ENCODE measurements at regions not wholly inside any gene's neighbourhood (a gene's known extent, or its start where the extent isn't known, plus 50 kb on each side); places are given as distances from the start of the nearest gene placed in this dataset.

DNA sequence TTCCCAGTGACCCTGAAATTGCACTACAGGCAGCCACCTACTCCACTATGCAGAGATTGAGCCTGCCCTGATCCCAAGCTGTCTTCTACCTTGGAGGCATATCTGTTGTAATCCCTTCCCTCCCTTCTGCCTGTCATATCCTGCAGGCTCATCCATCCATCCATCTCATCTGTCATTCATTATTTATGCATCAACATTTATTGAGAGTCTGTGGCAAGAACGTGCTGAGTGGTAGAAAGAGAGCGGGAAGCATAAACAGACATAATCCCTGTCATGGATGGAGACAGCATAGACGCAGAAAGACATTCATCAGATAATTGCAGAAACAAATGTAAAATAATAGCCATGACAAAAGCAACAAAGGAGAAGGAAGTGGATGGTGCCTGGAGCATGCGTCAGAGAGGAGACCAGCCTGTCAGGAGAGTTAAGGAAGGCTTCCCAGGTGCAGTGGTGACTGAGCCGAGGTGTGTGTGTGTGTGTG lies 89.5 kb upstream of the CALM2 start:
- Histone ChIP-seq H3K27ac (ENCODE audit: insufficient read length, low read depth, low read length) (no peak overlapping the region), H2BK120ac (ENCODE audit: low read depth, low read length, poor library complexity, severe bottlenecking) (no peak overlapping the region)

More for the DNA sequence above, 89.5 kb upstream of the CALM2 start:
- no peak overlapping the region for H3K23ac ChIP-seq (ENCODE audit: insufficient read length, low read depth, low read length)
- no peak overlapping the region for H3T11ph ChIP-seq (ENCODE audit: low read length)
- no peak overlapping the region for H4K8ac ChIP-seq (replicated peaks; ENCODE audit: insufficient read length, low read depth, low read length)
- Mint-ChIP-seq H3K36me3 (ENCODE audit: insufficient read depth in 1 of 3, low read depth in 3 of 3) (no peaks in the 10 kb centered on the region), H3K9me3 (no peaks in the 10 kb centered on the region), H3K27ac (peak overlapping the region in 1 of 3 experiments; percentile 50; a peak in 3 of 7 replicates), H3K4me3 (no peak overlapping the region), H3K27me3 (ENCODE audit: low read depth) (no peaks in the 10 kb centered on the region), H3K4me1 (peaks cover 28 to 32% of the 10 kb centered on the region in 2 experiments)
- H3K79me1 ChIP-seq (ENCODE audit: insufficient read depth, low read depth, low read length, poor library complexity, severe bottlenecking): no peaks in the 10 kb centered on the region
- no peak overlapping the region for H2BK20ac ChIP-seq (ENCODE audit: low read depth, low read length, poor library complexity, severe bottlenecking)
- H3K23me2 ChIP-seq (ENCODE audit: insufficient read length, low read depth, low read length, poor library complexity, severe bottlenecking): no peaks in the 10 kb centered on the region
- no peaks in the 10 kb centered on the region for H3K9me3 ChIP-seq (ENCODE audit: control insufficient read depth, low read depth, low read length)
- H2AK5ac ChIP-seq (ENCODE audit: insufficient read length, low read length): no peak overlapping the region
- H3K4ac ChIP-seq (ENCODE audit: low read depth, low read length): no peak overlapping the region
- H2AFZ ChIP-seq (ENCODE audit: low read length): no peak overlapping the region
- H3K4me1 ChIP-seq (ENCODE audit: insufficient read depth, low read length): peaks cover 6% of the 10 kb centered on the region
- no CpG with 5 or more reads among the region's 5 CpGs for WGBS (ENCODE audit: extremely low coverage, insufficient read length, low lambda C conversion rate)
- H4K91ac ChIP-seq (ENCODE audit: insufficient read length, low read depth, low read length): no peak overlapping the region
- H3K9ac ChIP-seq (ENCODE audit: extremely low read depth, insufficient read length, low read length): no peak overlapping the region
- H3K27me3 ChIP-seq (ENCODE audit: insufficient read depth, low read length): no peaks in the 10 kb centered on the region
- H2BK5ac ChIP-seq (ENCODE audit: insufficient read length, low read length): no peak overlapping the region
- no peak overlapping the region for H3K56ac ChIP-seq (ENCODE audit: insufficient read length, low read depth, low read length)
- H4K5ac ChIP-seq (ENCODE audit: insufficient read length, low read depth, low read length): no peak overlapping the region
- no peak for DNase-seq
- no peak overlapping the region for H2BK12ac ChIP-seq (ENCODE audit: insufficient read length, low read depth, low read length)
- no peak overlapping the region for H3K4me2 ChIP-seq (ENCODE audit: insufficient read depth, insufficient read length, low read length)
- no peak overlapping the region for H2BK15ac ChIP-seq (ENCODE audit: low read depth, low read length)
- no peak overlapping the region for H3K14ac ChIP-seq (ENCODE audit: insufficient read depth, low read length)
- H4K20me1 ChIP-seq (ENCODE audit: control insufficient read depth, insufficient read depth, insufficient read length): no peaks in the 10 kb centered on the region
- no peak for TF ChIP-seq CTCF (conservative IDR thresholded peaks at IDR 0.05)
- H3K79me2 ChIP-seq (ENCODE audit: insufficient read depth, low read length): no peaks in the 10 kb centered on the region
- no peak overlapping the region for H3K18ac ChIP-seq (ENCODE audit: insufficient read length, low read depth, low read length)
